Ishikawa (cell line): ENCODE measurements at regions not wholly inside any gene's neighbourhood (a gene's known extent, or its start where the extent isn't known, plus 50 kb on each side); places are given as distances from the start of the nearest gene placed in this dataset.

Experiments
- CREB1 ChIP-seq: IDR thresholded peaks from 2 replicates; pipeline ENCODE4 v1.6.1; 2012; ENCODE audit warnings: low read depth
- TEAD4 ChIP-seq: IDR thresholded peaks from 2 replicates; pipeline ENCODE4 v1.6.1; 2012
- YY1 ChIP-seq: IDR thresholded peaks from 2 replicates; pipeline ENCODE4 v1.6.1; 2012; ENCODE audit warnings: low read depth
- TF ChIP-seq, protein P1 (sequence below): IDR thresholded peaks from 2 replicates; pipeline ENCODE4 v1.6.1; 2012; ENCODE audit warnings: low read depth, mild to moderate bottlenecking

DNA sequence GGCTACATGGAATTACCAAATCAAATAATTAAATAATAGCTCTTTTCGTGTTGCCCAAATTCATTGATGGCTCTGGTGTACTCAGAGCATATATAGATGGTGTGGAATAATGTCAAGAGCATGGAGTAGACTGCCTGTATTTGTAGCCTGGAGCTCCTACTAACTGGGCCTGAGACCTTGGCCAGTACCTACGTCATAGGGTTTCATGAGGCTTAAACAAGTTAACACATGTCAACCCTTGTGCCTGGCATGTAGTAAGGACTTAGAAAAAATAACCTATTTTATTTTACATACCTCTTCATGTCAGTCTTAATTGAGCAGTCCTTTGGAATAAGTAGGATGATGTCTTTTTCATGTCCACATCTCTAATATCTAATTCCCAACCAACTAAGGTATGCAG, 223.7 kb upstream of the DPH6 start:
- TF ChIP-seq TEAD4: no peak
- TF ChIP-seq CREB1: no peak
- no peak for TF ChIP-seq YY1
- TF ChIP-seq, protein P1, sequence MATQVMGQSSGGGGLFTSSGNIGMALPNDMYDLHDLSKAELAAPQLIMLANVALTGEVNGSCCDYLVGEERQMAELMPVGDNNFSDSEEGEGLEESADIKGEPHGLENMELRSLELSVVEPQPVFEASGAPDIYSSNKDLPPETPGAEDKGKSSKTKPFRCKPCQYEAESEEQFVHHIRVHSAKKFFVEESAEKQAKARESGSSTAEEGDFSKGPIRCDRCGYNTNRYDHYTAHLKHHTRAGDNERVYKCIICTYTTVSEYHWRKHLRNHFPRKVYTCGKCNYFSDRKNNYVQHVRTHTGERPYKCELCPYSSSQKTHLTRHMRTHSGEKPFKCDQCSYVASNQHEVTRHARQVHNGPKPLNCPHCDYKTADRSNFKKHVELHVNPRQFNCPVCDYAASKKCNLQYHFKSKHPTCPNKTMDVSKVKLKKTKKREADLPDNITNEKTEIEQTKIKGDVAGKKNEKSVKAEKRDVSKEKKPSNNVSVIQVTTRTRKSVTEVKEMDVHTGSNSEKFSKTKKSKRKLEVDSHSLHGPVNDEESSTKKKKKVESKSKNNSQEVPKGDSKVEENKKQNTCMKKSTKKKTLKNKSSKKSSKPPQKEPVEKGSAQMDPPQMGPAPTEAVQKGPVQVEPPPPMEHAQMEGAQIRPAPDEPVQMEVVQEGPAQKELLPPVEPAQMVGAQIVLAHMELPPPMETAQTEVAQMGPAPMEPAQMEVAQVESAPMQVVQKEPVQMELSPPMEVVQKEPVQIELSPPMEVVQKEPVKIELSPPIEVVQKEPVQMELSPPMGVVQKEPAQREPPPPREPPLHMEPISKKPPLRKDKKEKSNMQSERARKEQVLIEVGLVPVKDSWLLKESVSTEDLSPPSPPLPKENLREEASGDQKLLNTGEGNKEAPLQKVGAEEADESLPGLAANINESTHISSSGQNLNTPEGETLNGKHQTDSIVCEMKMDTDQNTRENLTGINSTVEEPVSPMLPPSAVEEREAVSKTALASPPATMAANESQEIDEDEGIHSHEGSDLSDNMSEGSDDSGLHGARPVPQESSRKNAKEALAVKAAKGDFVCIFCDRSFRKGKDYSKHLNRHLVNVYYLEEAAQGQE: no peak
